Naive thymus-derived CD4-positive, alpha-beta T cell (primary cell): ENCODE measurements at regions not wholly inside any gene's neighbourhood (a gene's known extent, or its start where the extent isn't known, plus 50 kb on each side); places are given as distances from the start of the nearest gene placed in this dataset.
A peak's percentile ranks its signal among the peaks of the same experiment; 100 is the strongest.

Experiments used
- ATAC-seq: fragments of 150-1000 bp; cut with Tn5 transposase; 2 replicates; pipeline ENCODE4 v1.10.0; 2021; ENCODE audit warnings: mild to moderate bottlenecking, moderate library complexity
- CTCF ChIA-PET: fragments of 350-600 bp; sonication (Branson Sonifier 250); formaldehyde crosslinking; loops from one replicate; lab custom pipeline; 2021; ENCODE audit warnings: antibody characterized with exemption; lab: Charles Lee
- POLR2A ChIA-PET: fragments of 350-600 bp; sonication (Branson Sonifier 250); formaldehyde crosslinking; loops from one replicate; lab custom pipeline; 2021; ENCODE audit warnings: antibody characterized with exemption, inconsistent platforms; lab: Charles Lee
- DNase-seq, 9 donors: peaks; one replicate each; pipeline versions ENCODE4 v3.0.0 to v3.0.0-alpha.2; 2020 to 2022; ENCODE audit warnings: mixed read lengths in 1 of 9
- H3K27ac ChIP-seq: one replicate; pipeline ENCODE4 v1.7.0; 2013; ENCODE audit warnings: mild to moderate bottlenecking, low read depth, low read length, moderate library complexity
- H3K27me3 ChIP-seq, 2 donors: one replicate each; pipeline ENCODE4 v1.7.0; 2013; ENCODE audit warnings: low read length in 2 of 2, mild to moderate bottlenecking in 2 of 2, moderate library complexity in 2 of 2; ENCODE audit not compliant: control insufficient read depth in 2 of 2, insufficient read depth in 2 of 2
- H3K36me3 ChIP-seq, 3 experiments: 1 replicate in 2 of 3; 2 replicates in 1 of 3; pipeline ENCODE4 v1.7.0; 2013; ENCODE audit warnings: low read length in 3 of 3, mild to moderate bottlenecking in 3 of 3, moderate library complexity in 1 of 3; ENCODE audit not compliant: insufficient read depth in 3 of 3, control insufficient read depth in 2 of 3
- H3K4me1 ChIP-seq, 2 donors: one replicate each; pipeline ENCODE4 v1.7.0; 2013; ENCODE audit warnings: low read length in 2 of 2, mild to moderate bottlenecking in 2 of 2, moderate library complexity in 1 of 2; ENCODE audit not compliant: control insufficient read depth in 2 of 2, insufficient read depth in 2 of 2
- H3K4me3 ChIP-seq: 2 replicates; pipeline ENCODE4 v1.7.0; 2013; ENCODE audit warnings: mild to moderate bottlenecking, low read length
- H3K9me3 ChIP-seq, 3 experiments: 1 replicate in 2 of 3; 2 replicates in 1 of 3; pipeline ENCODE4 v1.7.0; 2013; ENCODE audit warnings: low read length in 3 of 3; ENCODE audit not compliant: control insufficient read depth in 2 of 3
- H3K27ac Mint-ChIP-seq, 9 donors: one replicate each; pipeline ENCODE4 v1.8.0; 2020 to 2022; ENCODE audit warnings: mixed read lengths in 9 of 9, mild to moderate bottlenecking in 8 of 9, moderate library complexity in 5 of 9, inconsistent platforms in 2 of 9
- H3K27me3 Mint-ChIP-seq, 5 donors: one replicate each; pipeline ENCODE4 v1.8.0; 2021 to 2022; ENCODE audit warnings: mixed read lengths in 5 of 5, mild to moderate bottlenecking in 1 of 5
- H3K36me3 Mint-ChIP-seq, 5 donors: one replicate each; pipeline ENCODE4 v1.8.0; 2020 to 2022; ENCODE audit warnings: mixed read lengths in 5 of 5, mild to moderate bottlenecking in 3 of 5, inconsistent platforms in 1 of 5
- H3K4me1 Mint-ChIP-seq, 7 donors: one replicate each; pipeline ENCODE4 v1.8.0; 2020 to 2022; ENCODE audit warnings: mixed read lengths in 7 of 7, mild to moderate bottlenecking in 3 of 7, inconsistent platforms in 1 of 7
- H3K4me3 Mint-ChIP-seq, 10 donors: one replicate each; pipeline ENCODE4 v1.8.0; 2020 to 2022; ENCODE audit warnings: mild to moderate bottlenecking in 10 of 10, mixed read lengths in 10 of 10, moderate library complexity in 6 of 10, inconsistent platforms in 2 of 10
- H3K9me3 Mint-ChIP-seq, 11 donors: one replicate each; pipeline ENCODE4 v1.8.0; 2020 to 2022; ENCODE audit warnings: mixed read lengths in 11 of 11, mild to moderate bottlenecking in 4 of 11, inconsistent platforms in 1 of 11, moderate library complexity in 1 of 11
- intact Hi-C, 2 donors: fragments of 100-400 bp; cut with micrococcal nuclease; formaldehyde crosslinking; loops; one replicate each; pipeline ENCODE4 v1.15.1; 2023

DNA sequence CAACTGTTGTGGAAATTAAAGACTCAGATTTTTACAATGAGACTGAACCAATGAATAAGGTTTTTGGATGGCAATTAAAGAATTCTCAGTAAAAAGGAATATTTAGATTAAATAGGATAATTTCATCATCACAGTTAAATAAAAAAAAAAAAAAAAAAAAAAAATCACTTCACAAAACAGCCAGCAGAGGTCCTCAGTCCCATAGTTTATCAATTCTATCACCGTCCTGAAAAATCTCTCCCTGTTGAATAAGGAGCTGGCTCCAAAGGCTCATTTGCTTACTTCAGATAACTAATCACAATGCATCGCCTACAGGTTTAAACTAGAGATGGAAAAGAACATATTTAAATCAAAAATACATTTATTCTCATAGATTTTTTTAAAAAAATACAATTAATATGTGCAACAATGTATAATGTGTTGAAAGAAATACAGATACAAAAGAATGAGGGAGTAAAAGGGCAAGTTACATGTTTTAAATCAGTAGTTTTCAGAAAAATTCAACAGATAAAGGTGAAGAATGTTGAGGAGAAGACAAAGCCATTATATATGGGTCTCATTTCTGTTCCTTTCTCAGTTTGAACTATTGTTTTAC lies 175.8 kb upstream of the CHD1 start:
- Mint-ChIP-seq H3K27ac (no peak overlapping the region), H3K9me3 (no peaks in the 10 kb centered on the region), H3K4me3 (no peak overlapping the region), H3K36me3 (no peaks in the 10 kb centered on the region), H3K27me3 (peaks cover 0 to 20% (median 4%) of the 10 kb centered on the region in 5 donors), H3K4me1 (peaks cover 0 to 5% (median 0%) of the 10 kb centered on the region in 7 donors)
- CTCF ChIA-PET = interaction anchor here (0.6 to 1.0 kb wide), 5 partner anchors 13 to 1706 kb away, joined by 3 to 6 read pairs (median 4); no protein-coding TSS in a partner anchor
- Histone ChIP-seq H3K36me3 (no peaks in the 10 kb centered on the region), H3K27ac (no peak overlapping the region), H3K4me3 (no peak overlapping the region), H3K27me3 (peaks cover 0 to 3% of the 10 kb centered on the region in 2 donors), H3K9me3 (no peaks in the 10 kb centered on the region), H3K4me1 (no peaks in the 10 kb centered on the region)
- intact Hi-C loops = no loop called here
- POLR2A ChIA-PET = no interaction called here
- DNase-seq (peak in 5 of 9 donors; percentile 7 to 27 (median 19)), ATAC-seq (no peak)

DNA sequence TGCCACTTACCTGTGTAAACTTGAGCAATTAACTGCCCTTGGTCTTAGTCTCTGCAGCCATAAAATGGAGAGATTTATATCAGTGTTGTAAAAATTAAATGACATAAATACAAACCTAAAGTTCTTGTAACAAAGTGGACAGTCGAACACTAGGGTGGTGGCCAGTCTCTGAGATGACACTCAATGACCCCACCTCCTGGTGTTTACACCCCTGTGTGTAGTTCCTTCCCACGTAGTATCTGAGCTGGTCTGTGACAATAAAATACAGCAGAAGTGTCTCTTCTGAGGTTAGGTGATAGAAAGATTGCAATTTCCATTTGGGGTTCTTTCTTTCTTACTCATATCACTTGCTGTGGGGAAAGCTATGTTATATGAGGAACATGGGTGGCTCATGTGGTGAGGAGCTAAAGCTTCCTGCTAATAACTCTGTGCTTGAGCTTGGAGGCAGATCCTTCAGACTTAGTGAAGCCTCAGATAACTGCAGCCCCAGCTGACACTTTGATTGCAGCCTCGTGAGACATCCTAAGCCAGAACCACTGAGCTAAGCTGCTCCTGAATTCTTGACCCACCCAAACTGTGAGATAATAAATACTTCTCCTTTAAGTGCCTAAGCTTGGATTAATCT lies 173.4 kb upstream of the CHD1 start:
- peaks cover 4 to 20% (median 7%) of the 10 kb centered on the region in 5 donors for H3K27me3 Mint-ChIP-seq
- no peaks in the 10 kb centered on the region for H3K9me3 Mint-ChIP-seq
- H3K4me1 ChIP-seq = no peaks in the 10 kb centered on the region
- no peak overlapping the region for H3K4me3 Mint-ChIP-seq
- intact Hi-C loops = no loop called here
- no peaks in the 10 kb centered on the region for H3K36me3 Mint-ChIP-seq
- peaks cover 0 to 5% (median 0%) of the 10 kb centered on the region in 7 donors for H3K4me1 Mint-ChIP-seq
- H3K27ac ChIP-seq = no peak overlapping the region
- peaks cover 0 to 3% of the 10 kb centered on the region in 2 donors for H3K27me3 ChIP-seq
- DNase-seq = no peak
- ChIA-PET CTCF (no interaction called here), POLR2A (no interaction called here)
- H3K4me3 ChIP-seq = no peak overlapping the region
- ATAC-seq = peak; percentile 14
- H3K27ac Mint-ChIP-seq = no peak overlapping the region
- no peaks in the 10 kb centered on the region for H3K36me3 ChIP-seq
- no peaks in the 10 kb centered on the region for H3K9me3 ChIP-seq

DNA sequence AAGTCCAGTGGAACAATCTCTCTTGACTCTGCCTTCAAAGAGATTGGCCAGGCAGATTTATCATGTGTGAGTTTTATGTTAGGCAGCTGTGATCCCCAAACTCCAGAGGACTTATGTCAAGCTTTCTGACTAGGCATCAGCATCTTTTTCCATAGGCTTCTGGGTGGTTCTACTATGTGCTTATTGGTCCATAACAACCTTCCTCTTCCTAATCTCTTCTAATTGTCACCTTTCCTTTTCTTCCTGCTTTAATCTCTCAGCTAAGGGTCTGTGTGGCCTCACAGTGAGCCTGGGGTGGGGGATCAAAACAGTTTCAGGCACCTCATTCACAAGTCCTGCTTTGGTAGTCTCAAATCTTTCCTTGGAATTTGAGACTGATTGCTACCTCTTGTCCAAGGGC lies 170.9 kb upstream of the CHD1 start:
- ATAC-seq = no peak
- Histone ChIP-seq H3K9me3 (no peaks in the 10 kb centered on the region), H3K27ac (no peak overlapping the region), H3K36me3 (no peaks in the 10 kb centered on the region), H3K4me3 (no peak overlapping the region), H3K27me3 (no peaks in the 10 kb centered on the region), H3K4me1 (no peaks in the 10 kb centered on the region)
- H3K27me3 Mint-ChIP-seq = peaks cover 4 to 14% (median 6%) of the 10 kb centered on the region in 5 donors
- no peaks in the 10 kb centered on the region for H3K36me3 Mint-ChIP-seq
- intact Hi-C loops = no loop called here
- H3K4me3 Mint-ChIP-seq = no peak overlapping the region
- POLR2A ChIA-PET = no interaction called here
- no peak for DNase-seq
- CTCF ChIA-PET = no interaction called here
- H3K4me1 Mint-ChIP-seq = peaks cover 0 to 3% (median 0%) of the 10 kb centered on the region in 7 donors
- H3K27ac Mint-ChIP-seq = no peak overlapping the region
- H3K9me3 Mint-ChIP-seq = no peaks in the 10 kb centered on the region

DNA sequence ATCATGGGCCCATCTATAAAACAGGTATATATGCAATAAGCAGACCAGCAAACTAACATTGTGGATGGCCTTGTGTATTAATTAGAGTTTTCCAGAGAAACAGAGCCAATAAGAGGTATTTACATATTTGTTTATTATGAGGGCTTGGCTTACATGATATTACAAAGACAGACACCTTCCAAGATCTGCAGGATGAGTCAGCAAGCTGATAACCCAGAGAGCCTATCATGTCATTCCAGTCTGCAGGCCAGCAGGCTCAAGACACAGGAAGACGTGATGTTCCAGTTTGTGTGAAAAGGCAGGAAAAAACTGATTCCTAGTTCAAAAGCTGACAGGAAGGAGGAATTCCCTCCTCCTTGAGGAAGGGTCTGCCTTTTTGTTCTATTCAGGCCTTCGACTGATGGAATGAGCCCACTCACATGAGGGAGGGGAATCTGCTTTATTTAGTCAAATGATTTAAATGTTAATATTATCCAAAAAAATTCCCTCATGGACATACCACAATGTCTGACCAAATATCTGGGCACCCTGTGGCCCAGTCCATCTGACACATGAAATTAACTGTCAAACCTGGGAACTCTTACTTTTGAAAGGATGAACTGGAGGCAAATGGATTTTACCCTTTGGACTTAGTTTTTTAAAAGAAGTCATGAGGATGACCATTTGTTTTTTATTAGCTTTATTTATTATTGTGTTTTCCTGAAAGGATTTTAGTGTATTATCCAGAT lies 161.2 kb upstream of the CHD1 start:
- Histone ChIP-seq H3K4me1 (no peaks in the 10 kb centered on the region), H3K27ac (no peak overlapping the region), H3K9me3 (no peaks in the 10 kb centered on the region), H3K27me3 (peaks cover 0 to 3% of the 10 kb centered on the region in 2 donors), H3K36me3 (no peaks in the 10 kb centered on the region), H3K4me3 (no peak overlapping the region)
- ATAC-seq (no peak), DNase-seq (no peak)
- ChIA-PET POLR2A (no interaction called here), CTCF (no interaction called here)
- Mint-ChIP-seq H3K36me3 (no peaks in the 10 kb centered on the region), H3K27ac (no peak overlapping the region), H3K4me3 (no peak overlapping the region), H3K27me3 (peaks cover 0 to 6% (median 2%) of the 10 kb centered on the region in 5 donors), H3K9me3 (no peaks in the 10 kb centered on the region), H3K4me1 (peaks cover 0 to 30% (median 21%) of the 10 kb centered on the region in 7 donors)
- intact Hi-C loops = no loop called here

DNA sequence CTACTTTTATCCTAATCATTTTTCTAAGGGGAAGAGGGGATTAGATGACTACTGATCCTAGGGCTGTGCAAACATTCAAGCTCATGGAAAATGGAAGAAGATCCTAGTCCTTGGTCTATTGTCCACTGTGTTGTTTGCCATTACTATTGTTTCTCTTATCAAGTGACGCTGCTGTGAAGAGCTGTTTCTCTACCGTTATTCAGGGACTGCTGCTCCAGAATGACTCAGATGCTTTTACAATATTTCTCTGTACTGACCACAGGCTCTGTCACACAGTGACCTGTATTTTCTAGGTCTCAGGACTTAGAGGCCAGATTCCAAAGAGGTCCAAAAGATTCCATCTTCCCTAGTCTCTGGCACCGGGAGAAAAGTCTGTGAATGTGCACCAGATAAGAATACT lies 159.5 kb upstream of the CHD1 start:
- ATAC-seq = no peak
- intact Hi-C loops = no loop called here
- POLR2A ChIA-PET = interaction anchor here (0.8 kb wide), 1 partner anchor 51 kb away, joined by 3 read pairs; no protein-coding TSS in a partner anchor

DNA sequence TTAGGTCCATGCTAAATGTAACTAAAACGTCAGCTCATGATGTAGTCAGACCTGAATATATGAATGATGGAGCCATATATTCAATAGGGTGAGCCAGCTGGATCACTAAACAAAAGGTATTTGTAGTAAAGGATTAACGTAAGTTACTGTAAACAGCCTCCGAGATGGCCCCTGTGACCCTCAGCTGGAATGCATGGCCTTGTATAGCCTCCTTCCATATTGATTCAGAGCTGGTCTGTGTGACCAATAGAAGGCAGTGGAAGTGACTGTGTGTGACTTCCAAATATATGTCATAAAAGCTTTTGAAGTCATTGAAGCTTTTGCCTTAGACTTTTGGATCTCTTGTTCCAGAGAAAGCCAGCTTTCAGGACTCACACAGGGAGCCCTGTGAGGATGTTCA lies 154.4 kb upstream of the CHD1 start:
- ATAC-seq = no peak
- ChIA-PET CTCF (no interaction called here), POLR2A (no interaction called here)
- no peaks in the 10 kb centered on the region for H3K27me3 ChIP-seq
- Mint-ChIP-seq H3K4me1 (peaks cover 0 to 24% (median 21%) of the 10 kb centered on the region in 7 donors), H3K4me3 (no peak overlapping the region), H3K27me3 (peaks cover 0 to 9% (median 0%) of the 10 kb centered on the region in 5 donors), H3K36me3 (no peaks in the 10 kb centered on the region), H3K9me3 (no peaks in the 10 kb centered on the region), H3K27ac (no peak overlapping the region)
- no peaks in the 10 kb centered on the region for H3K4me1 ChIP-seq
- no peaks in the 10 kb centered on the region for H3K9me3 ChIP-seq
- no peaks in the 10 kb centered on the region for H3K36me3 ChIP-seq
- DNase-seq = no peak
- H3K4me3 ChIP-seq = no peak overlapping the region
- intact Hi-C loops = no loop called here
- H3K27ac ChIP-seq = no peak overlapping the region

More for the DNA sequence above, 159.5 kb upstream of the CHD1 start:
- no peaks in the 10 kb centered on the region for H3K4me1 ChIP-seq
- H3K4me3 ChIP-seq = no peak overlapping the region
- DNase-seq = no peak
- H3K27me3 ChIP-seq = peaks cover 0 to 3% of the 10 kb centered on the region in 2 donors
- Mint-ChIP-seq H3K4me1 (peaks cover 0 to 30% (median 21%) of the 10 kb centered on the region in 7 donors), H3K27ac (peak overlapping the region in 2 of 9 donors; percentile 14 to 24), H3K27me3 (peaks cover 0 to 6% (median 0%) of the 10 kb centered on the region in 5 donors), H3K36me3 (no peaks in the 10 kb centered on the region), H3K9me3 (no peaks in the 10 kb centered on the region), H3K4me3 (no peak overlapping the region)
- H3K27ac ChIP-seq = no peak overlapping the region
- no peaks in the 10 kb centered on the region for H3K36me3 ChIP-seq
- CTCF ChIA-PET = interaction anchor here (1.0 kb wide), 1 partner anchor 292 kb away, joined by 4 read pairs; no protein-coding TSS in a partner anchor
- no peaks in the 10 kb centered on the region for H3K9me3 ChIP-seq
